Tibial nerve (tissue), 4 donors: ENCODE measurements at regions not wholly inside any gene's neighbourhood (a gene's known extent, or its start where the extent isn't known, plus 50 kb on each side); places are given as distances from the start of the nearest gene placed in this dataset.

Source experiments
- EP300 ChIP-seq, 2 donors: sonication (generic); formaldehyde crosslinking; IDR thresholded peaks; one replicate each; pipeline ENCODE4 v1.6.1; 2017; ENCODE audit warnings: antibody characterized with exemption in 2 of 2, mild to moderate bottlenecking in 1 of 2
- POLR2A ChIP-seq, 2 donors: fragments of 450-650 bp; IDR thresholded peaks; one replicate each; pipeline ENCODE4 v1.6.1; 2017; ENCODE audit warnings: antibody characterized with exemption in 2 of 2, mild to moderate bottlenecking in 2 of 2, moderate library complexity in 2 of 2
- TF ChIP-seq, protein P1 (sequence below), 5 experiments: fragments of 200-600 bp in 3 of 5; fragments of 450-650 bp in 2 of 5; sonication (generic) in 3 of 5; IDR thresholded peaks; one replicate each; pipeline ENCODE4 v1.5.1; 2016 to 2019; ENCODE audit warnings: antibody characterized with exemption in 5 of 5, mild to moderate bottlenecking in 3 of 5, moderate library complexity in 2 of 5

DNA sequence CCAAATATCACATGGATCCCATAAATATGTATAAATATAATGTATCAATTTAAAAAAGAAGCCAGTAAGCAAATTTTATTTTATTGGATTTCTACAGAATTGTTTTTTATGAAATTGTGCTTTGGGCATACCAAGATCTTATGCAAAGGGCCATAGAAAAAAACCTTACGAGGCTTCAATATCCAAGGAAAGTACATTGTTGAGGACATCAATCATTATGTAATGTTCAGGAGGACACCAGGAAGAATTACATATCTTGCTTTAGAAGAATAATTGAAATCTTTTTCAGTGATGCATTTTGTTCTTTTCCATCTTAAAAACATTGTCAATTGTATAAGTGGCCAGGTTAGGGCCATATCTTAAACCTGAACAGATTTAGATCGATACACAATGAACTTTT, 187.8 kb upstream of the GAS1 start:
- TF ChIP-seq POLR2A (IDR thresholded peaks at IDR 0.05) (no peak), EP300 (IDR thresholded peaks at IDR 0.05) (no peak)
- TF ChIP-seq, protein P1, sequence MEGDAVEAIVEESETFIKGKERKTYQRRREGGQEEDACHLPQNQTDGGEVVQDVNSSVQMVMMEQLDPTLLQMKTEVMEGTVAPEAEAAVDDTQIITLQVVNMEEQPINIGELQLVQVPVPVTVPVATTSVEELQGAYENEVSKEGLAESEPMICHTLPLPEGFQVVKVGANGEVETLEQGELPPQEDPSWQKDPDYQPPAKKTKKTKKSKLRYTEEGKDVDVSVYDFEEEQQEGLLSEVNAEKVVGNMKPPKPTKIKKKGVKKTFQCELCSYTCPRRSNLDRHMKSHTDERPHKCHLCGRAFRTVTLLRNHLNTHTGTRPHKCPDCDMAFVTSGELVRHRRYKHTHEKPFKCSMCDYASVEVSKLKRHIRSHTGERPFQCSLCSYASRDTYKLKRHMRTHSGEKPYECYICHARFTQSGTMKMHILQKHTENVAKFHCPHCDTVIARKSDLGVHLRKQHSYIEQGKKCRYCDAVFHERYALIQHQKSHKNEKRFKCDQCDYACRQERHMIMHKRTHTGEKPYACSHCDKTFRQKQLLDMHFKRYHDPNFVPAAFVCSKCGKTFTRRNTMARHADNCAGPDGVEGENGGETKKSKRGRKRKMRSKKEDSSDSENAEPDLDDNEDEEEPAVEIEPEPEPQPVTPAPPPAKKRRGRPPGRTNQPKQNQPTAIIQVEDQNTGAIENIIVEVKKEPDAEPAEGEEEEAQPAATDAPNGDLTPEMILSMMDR (IDR thresholded peaks at IDR 0.05), result no peak
